ENCODE measurements at regions not wholly inside any gene's neighbourhood (a gene's known extent, or its start where the extent isn't known, plus 50 kb on each side); places are given as distances from the start of the nearest gene placed in this dataset.

GRCh38 chr6:53441035-53441493, 92.3 kb upstream of the ELOVL5 start:
- TF ChIP-seq CTCF (IDR thresholded peaks at IDR 0.05 in 4 of 5, conservative IDR thresholded peaks at IDR 0.05 in 1 of 5) (no peak), POLR2A (IDR thresholded peaks at IDR 0.05) (no peak)

Measured in gastrocnemius medialis (tissue), 4 donors.